Thyroid gland (tissue), 4 donors: ENCODE measurements at regions not wholly inside any gene's neighbourhood (a gene's known extent, or its start where the extent isn't known, plus 50 kb on each side); places are given as distances from the start of the nearest gene placed in this dataset.

ENCODE experiments used
- DNase-seq, 2 donors: peaks; one replicate each; pipeline ENCODE4 v3.0.0-alpha.2; 2019
- H3K27ac ChIP-seq, 3 donors: fragments of 200-600 bp; sonication (generic); 1 replicate in 2 of 3; 2 replicates in 1 of 3; pipeline ENCODE4 v1.5.1; 2016 to 2019; ENCODE audit warnings: mild to moderate bottlenecking in 1 of 3, moderate library complexity in 1 of 3
- H3K27me3 ChIP-seq: fragments of 200-600 bp; sonication (generic); one replicate; pipeline ENCODE4 v1.5.1; 2019
- H3K36me3 ChIP-seq, 2 donors: fragments of 200-600 bp; sonication (generic); one replicate each; pipeline ENCODE4 v1.5.1; 2016 to 2019
- H3K4me1 ChIP-seq, 2 donors: fragments of 200-600 bp; sonication (generic); one replicate each; pipeline ENCODE4 v1.5.1; 2017 to 2019
- H3K4me3 ChIP-seq, 3 donors: fragments of 200-600 bp; sonication (generic); replicated peaks in 1 of 3; 1 replicate in 2 of 3; 2 replicates in 1 of 3; pipeline ENCODE4 v1.5.1; 2016; ENCODE audit warnings: mild to moderate bottlenecking in 1 of 3
- H3K9me3 ChIP-seq: fragments of 200-600 bp; sonication (generic); one replicate; pipeline ENCODE4 v1.5.1; 2017
- POLR2A ChIP-seq, 2 donors: fragments of 450-650 bp; IDR thresholded peaks; one replicate each; pipeline ENCODE4 v1.6.1; 2017; ENCODE audit warnings: antibody characterized with exemption in 2 of 2, mild to moderate bottlenecking in 2 of 2, moderate library complexity in 1 of 2
- WGBS, 2 donors: methylation state at CpG; one replicate each; pipeline ENCODE4 v1.1.5; 2017; 5-methylcytosine and 5-hydroxymethylcytosine counted together
- intact Hi-C: fragments of 100-400 bp; cut with DNase I; formaldehyde crosslinking; loops from one replicate; pipeline ENCODE4 v1.15.1; 2023
- TF ChIP-seq, protein P1 (sequence below), 6 experiments: fragments of 200-600 bp in 3 of 6; fragments of 450-650 bp in 3 of 6; sonication (generic) in 3 of 6; IDR thresholded peaks; one replicate each; pipeline ENCODE4 v1.5.1; 2016 to 2019; ENCODE audit warnings: antibody characterized with exemption in 6 of 6, mild to moderate bottlenecking in 2 of 6, inconsistent platforms in 1 of 6, moderate library complexity in 1 of 6

DNA sequence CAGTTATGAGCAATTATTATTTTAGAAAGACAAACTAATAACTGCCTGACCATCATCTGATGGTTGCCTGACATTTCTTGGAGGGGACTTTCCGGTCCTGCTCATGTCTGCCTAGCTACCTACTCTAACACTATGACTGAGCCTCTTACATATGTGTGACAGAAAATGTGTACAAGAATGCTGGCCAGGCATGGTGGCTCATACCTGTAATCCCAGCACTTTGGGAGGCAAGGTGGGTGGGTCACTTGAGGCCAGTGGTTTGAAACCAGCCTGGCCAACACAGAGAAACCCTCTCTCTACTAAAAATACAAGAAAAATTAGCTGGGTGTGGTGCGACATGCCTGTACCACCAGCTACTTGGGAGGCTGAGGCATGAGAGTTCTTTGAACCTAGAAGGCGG is 666.3 kb downstream of the KCNJ3 start:
- TF ChIP-seq, protein P1, sequence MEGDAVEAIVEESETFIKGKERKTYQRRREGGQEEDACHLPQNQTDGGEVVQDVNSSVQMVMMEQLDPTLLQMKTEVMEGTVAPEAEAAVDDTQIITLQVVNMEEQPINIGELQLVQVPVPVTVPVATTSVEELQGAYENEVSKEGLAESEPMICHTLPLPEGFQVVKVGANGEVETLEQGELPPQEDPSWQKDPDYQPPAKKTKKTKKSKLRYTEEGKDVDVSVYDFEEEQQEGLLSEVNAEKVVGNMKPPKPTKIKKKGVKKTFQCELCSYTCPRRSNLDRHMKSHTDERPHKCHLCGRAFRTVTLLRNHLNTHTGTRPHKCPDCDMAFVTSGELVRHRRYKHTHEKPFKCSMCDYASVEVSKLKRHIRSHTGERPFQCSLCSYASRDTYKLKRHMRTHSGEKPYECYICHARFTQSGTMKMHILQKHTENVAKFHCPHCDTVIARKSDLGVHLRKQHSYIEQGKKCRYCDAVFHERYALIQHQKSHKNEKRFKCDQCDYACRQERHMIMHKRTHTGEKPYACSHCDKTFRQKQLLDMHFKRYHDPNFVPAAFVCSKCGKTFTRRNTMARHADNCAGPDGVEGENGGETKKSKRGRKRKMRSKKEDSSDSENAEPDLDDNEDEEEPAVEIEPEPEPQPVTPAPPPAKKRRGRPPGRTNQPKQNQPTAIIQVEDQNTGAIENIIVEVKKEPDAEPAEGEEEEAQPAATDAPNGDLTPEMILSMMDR (IDR thresholded peaks at IDR 0.05), result no peak
- TF ChIP-seq POLR2A (IDR thresholded peaks at IDR 0.05), result no peak
- H3K27me3 ChIP-seq, result no peaks in the 10 kb centered on the region
- no peak overlapping the region for H3K4me3 ChIP-seq
- 95 to 100% methylated on average over 3 of the region's 3 CpGs for WGBS, 2 donors
- H3K27ac ChIP-seq, result no peak overlapping the region
- intact Hi-C loops, result no loop called here
- no peaks in the 10 kb centered on the region for H3K9me3 ChIP-seq
- DNase-seq, result no peak
- no peaks in the 10 kb centered on the region for H3K36me3 ChIP-seq
- H3K4me1 ChIP-seq, result no peaks in the 10 kb centered on the region

DNA sequence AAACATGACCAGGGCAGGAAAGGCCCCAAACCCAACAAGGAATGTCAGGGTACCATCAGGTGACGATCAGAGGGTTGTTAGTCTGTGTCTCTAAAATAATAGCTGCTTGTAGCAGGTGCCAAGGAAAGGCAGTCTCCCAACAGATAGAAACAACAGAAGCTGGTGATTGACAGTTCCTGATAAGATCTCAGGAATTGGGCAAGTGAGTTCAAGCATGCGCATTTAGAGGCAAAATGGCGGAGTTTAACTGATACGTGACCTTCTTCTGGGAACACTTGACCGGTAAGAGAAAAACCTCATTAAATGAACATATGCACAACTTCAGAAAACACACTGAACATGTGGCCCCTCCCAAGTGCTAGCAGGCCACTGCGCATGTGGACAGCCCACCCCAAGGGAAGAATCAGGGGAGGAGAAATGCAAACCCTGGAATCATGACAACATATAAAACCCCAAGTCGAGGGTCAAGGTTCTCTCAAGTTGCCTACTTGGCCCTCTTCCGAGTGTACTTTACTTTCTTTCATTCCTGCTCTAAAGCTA is 664.9 kb downstream of the KCNJ3 start:
- Histone ChIP-seq H3K4me3 (no peak overlapping the region), H3K27ac (no peak overlapping the region), H3K36me3 (no peaks in the 10 kb centered on the region), H3K9me3 (no peaks in the 10 kb centered on the region), H3K4me1 (no peaks in the 10 kb centered on the region), H3K27me3 (no peaks in the 10 kb centered on the region)
- TF ChIP-seq, protein P1 (IDR thresholded peaks at IDR 0.05), result no peak
- TF ChIP-seq POLR2A (IDR thresholded peaks at IDR 0.05), result no peak
- DNase-seq, result no peak
- intact Hi-C loops, result no loop called here
- 66 to 68% methylated on average over 8 of the region's 8 CpGs for WGBS, 2 donors

DNA sequence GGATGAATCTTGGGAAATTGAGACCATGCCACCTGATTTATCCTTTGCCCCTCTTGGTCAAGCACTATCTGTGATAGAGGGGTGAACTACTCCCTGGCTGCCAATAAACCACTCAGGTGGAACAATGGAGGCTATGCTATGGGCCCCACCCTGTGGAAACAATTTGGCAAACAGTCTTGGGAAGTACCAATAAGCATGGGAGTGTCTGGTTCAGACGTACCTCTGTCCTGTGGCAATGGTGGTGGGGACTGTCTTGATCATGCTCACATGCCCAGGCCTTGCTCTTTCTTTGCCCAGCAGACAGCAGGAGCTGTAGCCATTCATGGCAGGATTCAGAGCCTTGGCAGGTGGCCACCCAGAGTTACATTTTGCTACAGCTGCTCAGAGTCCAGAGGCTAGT is 658.7 kb downstream of the KCNJ3 start:
- Histone ChIP-seq H3K27ac (no peak overlapping the region), H3K4me3 (no peak overlapping the region), H3K9me3 (no peaks in the 10 kb centered on the region), H3K36me3 (no peaks in the 10 kb centered on the region), H3K27me3 (no peaks in the 10 kb centered on the region), H3K4me1 (no peaks in the 10 kb centered on the region)
- WGBS, 2 donors, result 100% methylated on average over 1 of the region's 1 CpG
- TF ChIP-seq, protein P1 (IDR thresholded peaks at IDR 0.05), result no peak
- no peak for TF ChIP-seq POLR2A (IDR thresholded peaks at IDR 0.05)
- intact Hi-C loops, result no loop called here
- DNase-seq, result no peak

GRCh38 chr2:155356250-155356649 is 657.8 kb downstream of the KCNJ3 start:
- no peak overlapping the region for H3K27ac ChIP-seq
- H3K9me3 ChIP-seq, result no peaks in the 10 kb centered on the region
- H3K36me3 ChIP-seq, result no peaks in the 10 kb centered on the region
- no peak overlapping the region for H3K4me3 ChIP-seq
- no peaks in the 10 kb centered on the region for H3K27me3 ChIP-seq
- no peaks in the 10 kb centered on the region for H3K4me1 ChIP-seq
- no peak for DNase-seq
- intact Hi-C loops, result no loop called here
- 100% methylated on average over 1 of the region's 1 CpG for WGBS, 2 donors
- TF ChIP-seq POLR2A (IDR thresholded peaks at IDR 0.05), result no peak
- TF ChIP-seq, protein P1 (IDR thresholded peaks at IDR 0.05), result no peak

DNA sequence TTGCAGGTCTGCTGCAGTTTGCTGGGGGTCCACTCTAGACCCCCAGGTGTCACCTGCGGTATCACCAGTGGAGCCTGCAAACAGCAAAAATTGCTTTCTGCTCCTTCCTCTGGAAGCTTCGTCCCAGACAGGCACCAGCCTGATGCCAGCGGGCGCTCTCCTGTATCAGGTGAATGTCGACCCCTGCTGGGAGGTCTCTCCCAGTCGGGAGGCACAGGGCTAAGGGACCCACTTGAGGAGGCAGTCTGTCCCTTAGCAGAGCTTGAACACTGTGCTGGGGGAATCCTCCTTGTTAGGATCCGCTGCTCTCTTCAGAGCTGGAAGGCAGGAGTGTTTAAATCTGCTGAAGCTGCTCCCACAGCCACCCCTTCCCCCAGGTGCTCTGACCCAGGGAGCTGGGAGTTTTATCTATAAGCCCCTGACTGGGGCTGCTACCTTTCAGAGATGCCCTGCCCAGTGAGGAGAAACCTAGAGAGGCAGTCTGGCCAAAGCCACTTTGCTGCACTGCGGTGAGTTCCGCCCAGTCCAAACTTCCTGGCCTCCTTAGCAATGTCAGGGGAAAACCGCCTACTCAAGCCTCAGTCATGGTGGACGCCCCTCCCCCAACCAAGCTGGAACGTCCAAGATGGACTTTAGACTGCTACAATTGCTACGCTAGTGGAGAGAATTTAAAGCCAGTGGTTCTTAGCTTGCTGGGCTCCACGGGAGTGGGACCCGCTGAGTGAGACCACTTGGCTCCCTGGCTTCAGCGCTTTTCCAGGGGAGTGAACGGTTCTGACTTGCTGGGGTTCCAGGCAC is 652.5 kb downstream of the KCNJ3 start:
- intact Hi-C loops, result no loop called here
- no peak for TF ChIP-seq POLR2A (IDR thresholded peaks at IDR 0.05)
- TF ChIP-seq, protein P1 (IDR thresholded peaks at IDR 0.05), result no peak
- no peak overlapping the region for H3K27ac ChIP-seq
- no peaks in the 10 kb centered on the region for H3K4me1 ChIP-seq
- H3K27me3 ChIP-seq, result no peaks in the 10 kb centered on the region
- WGBS, 2 donors, result 91 to 95% methylated on average over 15 to 17 of the region's 17 CpGs
- no peaks in the 10 kb centered on the region for H3K36me3 ChIP-seq
- H3K4me3 ChIP-seq, result no peak overlapping the region
- DNase-seq, result no peak
- no peaks in the 10 kb centered on the region for H3K9me3 ChIP-seq
